Gastroesophageal sphincter (tissue), 3 donors: ENCODE measurements at regions not wholly inside any gene's neighbourhood (a gene's known extent, or its start where the extent isn't known, plus 50 kb on each side); places are given as distances from the start of the nearest gene placed in this dataset.

ENCODE experiments used
- CTCF ChIP-seq, 4 experiments: fragments of 200-600 bp in 2 of 4; fragments of 450-650 bp in 2 of 4; sonication (generic) in 1 of 4; IDR thresholded peaks; one replicate each; pipeline ENCODE4 v1.5.1; 2017 to 2019; ENCODE audit warnings: antibody characterized with exemption in 4 of 4, mild to moderate bottlenecking in 2 of 4, moderate library complexity in 2 of 4
- EP300 ChIP-seq: sonication (generic); formaldehyde crosslinking; IDR thresholded peaks from one replicate; pipeline ENCODE4 v1.6.1; 2017; ENCODE audit warnings: antibody characterized with exemption, mild to moderate bottlenecking
- POLR2A ChIP-seq, 2 donors: fragments of 450-650 bp; IDR thresholded peaks; one replicate each; pipeline ENCODE4 v1.6.1; 2017; ENCODE audit warnings: antibody characterized with exemption in 2 of 2, mild to moderate bottlenecking in 2 of 2, moderate library complexity in 1 of 2
- POLR2AphosphoS5 ChIP-seq: sonication (generic); formaldehyde crosslinking; IDR thresholded peaks from one replicate; pipeline ENCODE4 v1.6.1; 2017; ENCODE audit warnings: antibody characterized with exemption

DNA sequence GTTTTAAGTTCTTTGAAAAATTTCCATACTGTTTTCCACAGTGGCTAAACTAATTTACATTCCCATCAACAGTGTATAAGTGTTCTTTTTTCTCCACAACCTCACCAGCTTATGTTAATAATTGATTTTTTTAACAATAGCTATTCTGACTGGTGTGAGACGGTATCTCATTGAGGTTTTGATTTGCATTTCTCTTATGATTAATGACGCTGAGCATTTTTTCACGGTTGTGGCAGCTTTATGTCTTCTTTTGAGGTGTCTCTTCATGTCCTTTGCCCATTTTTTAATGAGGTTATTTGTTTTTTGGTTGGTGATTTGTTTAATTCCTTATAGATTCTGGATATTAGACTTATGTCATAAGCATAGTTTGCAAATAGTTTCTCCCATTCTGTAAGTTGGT is 997.9 kb downstream of the SUCLG1 start:
- TF ChIP-seq CTCF (IDR thresholded peaks at IDR 0.05) (no peak), POLR2A (IDR thresholded peaks at IDR 0.05) (no peak), POLR2AphosphoS5 (no peak), EP300 (no peak)
